Keratinocyte (primary cell): ENCODE measurements at regions not wholly inside any gene's neighbourhood (a gene's known extent, or its start where the extent isn't known, plus 50 kb on each side); places are given as distances from the start of the nearest gene placed in this dataset.

Source experiments
- EZH2 ChIP-seq: IDR thresholded peaks from one replicate; pipeline ENCODE4 v1.6.1; 2012; ENCODE audit warnings: inconsistent platforms, mild to moderate bottlenecking, low read length, moderate library complexity
- TF ChIP-seq, protein P1 (sequence below), 3 experiments: IDR thresholded peaks in 1 of 3; conservative IDR thresholded peaks in 1 of 3; optimal IDR thresholded peaks in 1 of 3; 2 replicates in 2 of 3; 3 replicates in 1 of 3; pipeline versions ENCODE3 to v1.5.1; 2011; ENCODE audit warnings: low read length in 3 of 3, mild to moderate bottlenecking in 3 of 3, moderate library complexity in 2 of 3, control low read depth in 1 of 3, inconsistent platforms in 1 of 3; ENCODE audit not compliant: insufficient read depth in 2 of 3; ENCODE audit errors: extremely low read depth in 1 of 3

DNA sequence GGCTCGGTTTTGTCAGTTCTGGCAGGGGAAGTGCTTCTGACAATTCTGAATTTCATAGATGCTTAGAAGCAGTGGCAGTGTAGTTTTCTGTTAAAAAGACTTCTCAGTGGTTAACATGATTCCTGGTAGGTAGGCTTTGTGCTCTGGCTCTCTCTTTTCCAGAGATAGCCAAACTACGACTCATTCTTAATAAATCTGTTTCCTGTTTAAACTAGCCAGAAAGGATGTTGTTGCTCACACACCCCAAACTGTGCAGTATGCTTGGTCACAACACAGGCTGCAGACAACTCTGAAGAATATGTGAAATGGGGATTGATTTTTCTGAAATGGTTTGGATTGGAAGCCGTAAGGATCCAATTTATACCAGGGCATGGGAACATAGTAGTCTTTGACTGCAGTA is 711.5 kb downstream of the PCDH17 start:
- TF ChIP-seq, protein P1, sequence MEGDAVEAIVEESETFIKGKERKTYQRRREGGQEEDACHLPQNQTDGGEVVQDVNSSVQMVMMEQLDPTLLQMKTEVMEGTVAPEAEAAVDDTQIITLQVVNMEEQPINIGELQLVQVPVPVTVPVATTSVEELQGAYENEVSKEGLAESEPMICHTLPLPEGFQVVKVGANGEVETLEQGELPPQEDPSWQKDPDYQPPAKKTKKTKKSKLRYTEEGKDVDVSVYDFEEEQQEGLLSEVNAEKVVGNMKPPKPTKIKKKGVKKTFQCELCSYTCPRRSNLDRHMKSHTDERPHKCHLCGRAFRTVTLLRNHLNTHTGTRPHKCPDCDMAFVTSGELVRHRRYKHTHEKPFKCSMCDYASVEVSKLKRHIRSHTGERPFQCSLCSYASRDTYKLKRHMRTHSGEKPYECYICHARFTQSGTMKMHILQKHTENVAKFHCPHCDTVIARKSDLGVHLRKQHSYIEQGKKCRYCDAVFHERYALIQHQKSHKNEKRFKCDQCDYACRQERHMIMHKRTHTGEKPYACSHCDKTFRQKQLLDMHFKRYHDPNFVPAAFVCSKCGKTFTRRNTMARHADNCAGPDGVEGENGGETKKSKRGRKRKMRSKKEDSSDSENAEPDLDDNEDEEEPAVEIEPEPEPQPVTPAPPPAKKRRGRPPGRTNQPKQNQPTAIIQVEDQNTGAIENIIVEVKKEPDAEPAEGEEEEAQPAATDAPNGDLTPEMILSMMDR (optimal IDR thresholded peaks at IDR 0.05 in 1 of 3, IDR thresholded peaks at IDR 0.05 in 1 of 3, conservative IDR thresholded peaks at IDR 0.05 in 1 of 3; ENCODE audit: extremely low read depth in 1 of 3, insufficient read depth in 2 of 3, low read length in 3 of 3), result no peak
- no peak for TF ChIP-seq EZH2
